SU-DHL-6 (cell line): ENCODE measurements at regions not wholly inside any gene's neighbourhood (a gene's known extent, or its start where the extent isn't known, plus 50 kb on each side); places are given as distances from the start of the nearest gene placed in this dataset.

Source experiments
- H2AFZ ChIP-seq: fragments of 200-600 bp; sonication (generic); 2 replicates; pipeline ENCODE4 v1.6.1; 2014; ENCODE audit warnings: low read depth, mild to moderate bottlenecking, moderate library complexity, mixed read lengths, antibody characterized with exemption, low read length; ENCODE audit not compliant: severe bottlenecking
- H3F3A ChIP-seq: fragments of 200-600 bp; shearing (Covaris generic); 2 replicates; pipeline ENCODE4 v1.6.0; 2016; ENCODE audit warnings: antibody characterized with exemption, mild to moderate bottlenecking; ENCODE audit not compliant: insufficient read depth
- H3K27ac ChIP-seq: fragments of 200-600 bp; sonication (generic); 2 replicates; pipeline ENCODE4 v1.5.1; 2016; ENCODE audit warnings: low read depth, mild to moderate bottlenecking, low read length, moderate library complexity, mixed read lengths
- H3K27me3 ChIP-seq: fragments of 200-600 bp; sonication (generic), shearing (Covaris generic); 2 replicates; pipeline ENCODE4 v1.6.0; 2014; ENCODE audit warnings: mild to moderate bottlenecking, low read length
- H3K36me3 ChIP-seq: fragments of 200-600 bp; sonication (generic); 2 replicates; pipeline ENCODE4 v1.6.1; 2014; ENCODE audit warnings: mild to moderate bottlenecking, low read length, mixed read lengths
- H3K4me2 ChIP-seq: fragments of 300-600, 200-600 bp; shearing (Covaris generic), sonication (generic); 2 replicates; pipeline ENCODE4 v1.6.0; 2014; ENCODE audit warnings: low read length, low read depth, mild to moderate bottlenecking; ENCODE audit not compliant: poor library complexity, severe bottlenecking
- H3K4me3 ChIP-seq: fragments of 200-600 bp; sonication (generic); 2 replicates; pipeline ENCODE4 v1.5.1; 2014; ENCODE audit warnings: antibody characterized with exemption, low read length, mild to moderate bottlenecking, mixed read lengths; ENCODE audit not compliant: insufficient read depth, poor library complexity, severe bottlenecking
- H3K79me2 ChIP-seq: fragments of 200-600 bp; sonication (generic); 2 replicates; pipeline ENCODE4 v1.6.1; 2014; ENCODE audit warnings: mild to moderate bottlenecking, low read length, moderate library complexity; ENCODE audit not compliant: insufficient read depth
- H3K9ac ChIP-seq: fragments of 200-600 bp; sonication (generic); 2 replicates; pipeline ENCODE4 v1.7.0; 2014; ENCODE audit warnings: mild to moderate bottlenecking, low read length
- H3K9me2 ChIP-seq: fragments of 200-600 bp; sonication (generic); replicated peaks from 2 replicates; pipeline ENCODE4 v1.6.1; 2014; ENCODE audit warnings: low read length; ENCODE audit not compliant: insufficient read depth
- H3K9me3 ChIP-seq: fragments of 200-600 bp; sonication (generic); 2 replicates; pipeline ENCODE4 v1.6.1; 2014; ENCODE audit warnings: low read length, mixed read lengths; ENCODE audit not compliant: insufficient read depth
- H4K20me1 ChIP-seq: fragments of 200-600 bp; sonication (generic); 2 replicates; pipeline ENCODE4 v1.6.1; 2014; ENCODE audit warnings: low read depth, mild to moderate bottlenecking, antibody characterized with exemption, low read length, moderate library complexity, mixed read lengths
- CTCF ChIP-seq: fragments of 200-600 bp; sonication (generic); IDR thresholded peaks from one replicate; pipeline ENCODE4 v1.5.1; 2017; ENCODE audit warnings: antibody characterized with exemption, mild to moderate bottlenecking, low read length, moderate library complexity; ENCODE audit not compliant: insufficient read depth, poor library complexity, severe bottlenecking
- EZH2phosphoT487 ChIP-seq: fragments of 200-600 bp; sonication (generic), shearing (Covaris generic); conservative IDR thresholded peaks from 2 replicates; pipeline ENCODE4 v1.6.1; 2018; ENCODE audit warnings: mild to moderate bottlenecking, antibody characterized with exemption, low read length, moderate library complexity, mixed read lengths

- no peaks in the 10 kb centered on the region for H3K9me3 ChIP-seq
- H3K4me2 ChIP-seq = no peak overlapping the region
- no peaks in the 10 kb centered on the region for H3K27me3 ChIP-seq
- no peaks in the 10 kb centered on the region for H3K36me3 ChIP-seq
- no peak overlapping the region for H3K9ac ChIP-seq
- no peak overlapping the region for H2AFZ ChIP-seq
- H4K20me1 ChIP-seq = no peaks in the 10 kb centered on the region
- H3F3A ChIP-seq = no peaks in the 10 kb centered on the region
- no peaks in the 10 kb centered on the region for H3K9me2 ChIP-seq
- no peaks in the 10 kb centered on the region for H3K79me2 ChIP-seq
- no peak for TF ChIP-seq EZH2phosphoT487
- no peak overlapping the region for H3K27ac ChIP-seq
- no peak overlapping the region for H3K4me3 ChIP-seq
Observed at GRCh38 chr6:91273729-91274128, 686.9 kb upstream of the MAP3K7 start.

- Histone ChIP-seq H2AFZ (no peak overlapping the region), H3K9ac (no peak overlapping the region), H3F3A (no peaks in the 10 kb centered on the region), H3K36me3 (no peaks in the 10 kb centered on the region), H4K20me1 (no peaks in the 10 kb centered on the region), H3K9me2 (no peaks in the 10 kb centered on the region), H3K79me2 (no peaks in the 10 kb centered on the region), H3K4me3 (no peak overlapping the region), H3K27ac (no peak overlapping the region), H3K27me3 (no peaks in the 10 kb centered on the region), H3K9me3 (no peaks in the 10 kb centered on the region), H3K4me2 (no peak overlapping the region)
- TF ChIP-seq EZH2phosphoT487 (no peak), CTCF (no peak)
Observed at GRCh38 chr6:91271807-91272206, 684.9 kb upstream of the MAP3K7 start.

GRCh38 chr6:91268941-91269340 lies 682.1 kb upstream of the MAP3K7 start:
- Histone ChIP-seq H3K9ac (no peak overlapping the region), H4K20me1 (no peaks in the 10 kb centered on the region), H3K27me3 (no peaks in the 10 kb centered on the region), H3K36me3 (no peaks in the 10 kb centered on the region), H3K9me2 (no peaks in the 10 kb centered on the region), H3K4me2 (no peak overlapping the region), H3K4me3 (no peak overlapping the region), H3K9me3 (no peaks in the 10 kb centered on the region), H3F3A (no peaks in the 10 kb centered on the region), H2AFZ (no peak overlapping the region), H3K27ac (no peak overlapping the region), H3K79me2 (no peaks in the 10 kb centered on the region)
- TF ChIP-seq EZH2phosphoT487 = no peak
- TF ChIP-seq CTCF = no peak

DNA sequence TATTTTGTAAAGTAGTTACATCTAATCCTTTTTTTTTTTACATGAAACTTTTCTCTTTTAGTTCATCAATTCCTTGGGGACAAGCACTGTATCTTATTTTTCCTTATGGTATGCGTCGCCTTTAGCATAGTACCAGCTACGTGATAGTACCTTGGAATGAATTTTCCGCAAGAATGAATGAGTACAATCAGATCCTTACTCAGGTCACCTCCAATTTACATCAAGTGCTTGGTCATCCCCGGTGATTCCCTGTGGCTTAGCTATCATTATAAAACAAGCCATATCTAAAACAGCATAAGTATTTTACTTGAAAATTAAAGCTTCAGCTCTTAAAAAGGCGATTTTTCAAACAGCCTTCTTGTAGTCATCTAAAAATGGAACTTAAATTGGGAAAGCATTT lies 680.4 kb upstream of the MAP3K7 start:
- Histone ChIP-seq H3K4me2 (no peak overlapping the region), H3K9me2 (no peaks in the 10 kb centered on the region), H3K4me3 (no peak overlapping the region), H3F3A (no peaks in the 10 kb centered on the region), H3K36me3 (no peaks in the 10 kb centered on the region), H3K9me3 (no peaks in the 10 kb centered on the region), H3K27ac (no peak overlapping the region), H2AFZ (no peak overlapping the region), H3K27me3 (no peaks in the 10 kb centered on the region), H3K9ac (no peak overlapping the region), H4K20me1 (no peaks in the 10 kb centered on the region), H3K79me2 (no peaks in the 10 kb centered on the region)
- no peak for TF ChIP-seq CTCF
- no peak for TF ChIP-seq EZH2phosphoT487
